ENCODE measurements at regions not wholly inside any gene's neighbourhood (a gene's known extent, or its start where the extent isn't known, plus 50 kb on each side); places are given as distances from the start of the nearest gene placed in this dataset.
"Not testable (repeated sequence)": the region's sequence is repeated elsewhere in the genome, so short reads cannot be mapped to it uniquely, and the experiment has no call there.

DNA sequence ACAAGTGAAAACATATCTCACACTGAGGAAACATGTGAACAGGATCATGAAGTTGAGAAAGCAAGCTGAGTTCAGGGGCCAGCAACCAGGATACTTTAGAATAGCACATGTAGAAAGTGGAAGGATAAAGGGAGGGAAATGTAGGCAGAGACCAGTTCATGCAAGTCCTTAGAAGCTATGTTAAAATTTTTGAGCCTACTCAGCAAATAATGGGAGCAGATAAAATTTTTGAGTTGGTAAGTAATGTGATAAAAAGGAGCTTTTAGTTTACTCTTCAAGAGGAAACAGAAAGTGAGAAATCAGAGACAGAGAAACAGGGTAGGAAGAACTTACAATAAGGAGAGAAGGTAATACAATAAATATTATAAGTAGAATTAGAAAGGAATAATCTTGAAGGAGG, 105.6 kb upstream of the ZBTB20 start:
- DNase-seq = no peak

DNA sequence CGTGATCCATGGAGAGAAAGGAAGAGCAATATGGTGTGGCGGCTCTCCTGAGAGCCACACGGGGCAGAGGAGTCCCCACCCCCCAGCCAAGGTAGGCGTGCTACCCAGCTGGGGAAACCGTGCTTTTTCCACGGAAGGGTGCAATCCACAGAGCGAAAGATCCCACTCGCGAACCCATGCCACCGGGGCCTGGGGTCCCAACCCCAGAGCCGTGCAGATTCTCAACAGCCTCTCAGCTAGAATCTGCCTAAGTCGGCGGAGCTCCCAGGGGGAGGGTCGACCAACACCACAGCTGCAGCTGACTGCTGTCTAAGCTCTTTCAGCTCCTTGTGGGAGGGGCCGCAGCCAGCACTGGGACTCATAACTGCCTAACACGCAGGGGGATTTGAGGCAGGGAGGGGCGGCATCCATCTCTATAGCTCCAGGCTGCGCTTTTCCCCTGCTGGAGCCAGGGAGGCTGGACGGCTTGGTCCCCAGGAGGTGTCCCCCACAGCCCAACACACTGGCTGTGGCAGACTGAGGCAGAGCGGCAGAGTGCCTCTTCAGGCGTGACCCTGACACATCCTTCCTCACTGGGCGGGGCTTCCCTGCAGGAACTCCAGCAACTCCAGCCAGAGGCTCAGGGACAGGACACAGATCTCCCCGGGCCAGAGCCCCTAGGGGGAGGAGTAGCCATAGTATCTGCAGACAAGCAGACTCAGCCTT, 107.6 kb upstream of the ZBTB20 start:
- DNase-seq = no peak

GRCh38 chr3:115255197-115255585, 108.1 kb upstream of the ZBTB20 start:
- no peak for DNase-seq

GRCh38 chr3:115270849-115271248, 123.8 kb upstream of the ZBTB20 start:
- DNase-seq = no peak

GRCh38 chr3:115272036-115272824, 125.1 kb upstream of the ZBTB20 start:
- DNase-seq = peak in 9 of 51 donors; percentile 1 to 67 (median 11)

DNA sequence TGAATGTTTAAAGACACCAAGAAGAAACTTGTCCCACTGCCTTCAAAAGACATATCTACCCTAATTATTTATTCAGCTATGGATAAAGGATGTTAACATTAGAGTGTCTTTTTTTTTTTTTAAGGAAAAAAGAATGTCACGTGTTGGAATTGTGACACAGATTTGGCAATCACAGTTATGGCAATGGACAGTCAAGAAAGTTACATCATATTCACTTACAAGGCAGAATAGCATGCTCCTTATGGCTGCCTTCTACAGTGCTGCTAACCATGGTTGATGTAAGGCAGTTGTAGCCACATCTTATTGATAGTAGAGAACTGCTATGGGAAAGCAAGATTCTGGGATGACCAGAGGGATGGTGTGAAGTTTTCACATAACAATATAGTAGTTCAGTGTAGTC, 128.8 kb upstream of the ZBTB20 start:
- DNase-seq = no peak

DNA sequence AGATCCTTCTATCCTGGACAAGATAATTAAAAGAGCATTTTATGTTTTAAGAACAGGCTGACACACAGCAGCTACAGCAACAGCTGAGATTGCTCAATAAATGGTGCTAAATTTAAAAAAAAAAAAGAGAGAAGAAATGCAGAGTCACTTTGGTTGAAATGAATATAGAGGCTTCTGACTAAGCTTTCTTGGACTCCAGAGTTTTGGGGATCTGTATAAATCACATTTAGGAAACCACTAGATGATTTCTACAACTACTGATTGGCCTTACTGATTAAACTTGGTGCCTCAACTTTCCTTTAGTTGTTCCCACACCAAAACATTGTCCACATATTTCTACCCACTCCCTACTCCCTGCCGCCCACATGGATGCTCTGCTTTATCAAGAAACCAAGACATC, 132.9 kb upstream of the ZBTB20 start:
- no peak for DNase-seq

GRCh38 chr3:115280506-115280905, 133.4 kb upstream of the ZBTB20 start:
- peak in 3 of 51 donors; percentile 1 to 14 (median 2) for DNase-seq

- DNase-seq = no peak
These were observed 134.9 kb upstream of the ZBTB20 start for GRCh38 chr3:115281697-115282675.

- DNase-seq = no peak
These were observed 137.9 kb upstream of the ZBTB20 start for GRCh38 chr3:115284980-115285379.

DNA sequence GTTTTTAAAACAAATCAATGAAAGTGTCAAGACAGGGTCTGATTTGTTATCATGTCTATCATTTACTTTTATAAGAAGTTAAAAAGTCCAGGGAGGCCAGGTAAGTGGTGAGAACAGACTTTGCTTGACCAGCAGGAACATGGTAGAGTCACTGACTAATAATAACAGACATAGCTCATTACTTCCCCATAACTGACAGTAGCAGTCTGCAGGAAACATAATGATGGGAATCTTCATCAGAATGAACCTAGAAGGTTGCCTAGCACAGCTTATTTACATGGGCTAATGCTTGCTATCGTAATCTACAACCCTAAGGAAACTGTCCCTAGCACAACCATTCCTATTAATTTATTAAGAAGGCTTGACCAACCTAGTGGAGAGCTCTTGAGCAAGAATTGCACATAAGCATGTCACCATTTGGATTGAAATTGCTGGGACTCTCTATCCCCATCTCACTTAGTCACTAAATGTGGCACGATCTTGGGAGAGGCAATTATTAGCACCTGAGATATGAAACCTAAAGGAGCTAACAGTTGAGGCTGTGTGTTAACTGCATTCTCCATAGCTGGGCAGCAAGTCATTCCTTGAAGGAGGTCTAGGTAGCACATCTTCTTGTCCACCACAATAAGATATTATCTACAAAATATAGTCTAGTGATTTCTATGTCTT, 139.6 kb upstream of the ZBTB20 start:
- DNase-seq = no peak

- no peak for DNase-seq
These were observed 140.1 kb upstream of the ZBTB20 start for GRCh38 chr3:115287198-115287597.

DNA sequence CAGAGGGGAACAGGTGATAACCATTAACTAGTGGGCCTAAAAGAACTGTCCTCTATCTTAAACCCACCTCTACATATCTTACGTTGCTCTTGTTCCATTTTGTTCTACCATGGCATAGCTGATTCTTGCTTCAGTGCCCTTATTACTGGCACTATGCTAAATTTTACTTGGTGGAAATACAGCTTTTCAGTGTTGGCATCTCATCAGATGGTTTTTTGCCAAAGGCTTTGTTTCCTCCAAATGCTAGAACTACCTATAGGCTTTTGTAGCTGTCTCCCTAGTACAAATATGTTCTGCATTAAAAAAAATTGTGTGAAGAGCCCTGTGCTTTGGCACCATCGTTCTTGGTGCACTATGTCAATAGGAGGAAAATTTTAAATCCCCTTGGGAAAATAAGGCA, 145.0 kb upstream of the ZBTB20 start:
- no peak for DNase-seq

DNA sequence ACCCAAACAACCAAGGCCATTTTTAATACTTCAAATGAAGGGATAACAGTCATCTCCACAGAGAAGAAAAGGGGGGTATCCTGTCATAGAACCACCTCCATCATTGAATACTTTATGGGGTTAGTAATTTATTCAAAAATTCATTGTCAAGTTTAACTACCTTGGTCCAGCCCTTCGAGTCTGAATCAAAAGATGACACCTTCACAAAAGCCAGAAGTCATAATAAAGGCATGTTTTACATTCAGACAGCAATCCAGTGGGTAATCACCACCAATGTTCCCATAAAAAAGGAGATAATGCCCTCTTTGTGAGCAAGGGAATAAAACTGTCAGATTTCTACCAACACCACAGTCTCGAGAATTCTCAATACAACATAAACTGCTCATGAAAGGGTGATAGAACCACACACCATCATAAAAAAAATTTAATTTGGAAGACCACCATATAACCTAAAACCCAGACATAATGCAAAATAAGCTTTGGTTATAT, 145.6 kb upstream of the ZBTB20 start:
- no peak for DNase-seq

- DNase-seq = no peak
These were observed 146.2 kb upstream of the ZBTB20 start for GRCh38 chr3:115293321-115293720.

GRCh38 chr3:115301364-115301860, 154.3 kb upstream of the ZBTB20 start:
- DNase-seq = no peak

DNA sequence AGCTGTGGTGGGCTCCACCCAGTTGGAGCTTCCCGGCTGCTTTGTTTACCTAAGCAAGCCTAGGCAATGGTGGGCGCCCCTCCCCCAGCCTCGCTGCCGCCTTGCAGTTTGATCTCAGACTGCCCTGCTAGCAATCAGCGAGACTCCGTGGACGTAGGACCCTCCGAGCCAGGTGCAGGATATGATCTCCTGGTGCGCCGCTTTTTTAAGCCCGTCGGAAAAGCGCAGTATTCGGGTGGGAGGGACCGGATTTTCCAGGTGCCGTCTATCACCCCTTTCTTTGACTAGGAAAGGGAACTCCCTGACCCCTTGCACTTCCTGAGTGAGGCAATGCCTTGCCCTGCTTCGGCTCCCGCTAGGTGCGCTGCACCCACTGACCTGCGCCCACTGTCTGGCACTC, 170.9 kb upstream of the ZBTB20 start:
- not testable (repeated sequence) for DNase-seq

DNA sequence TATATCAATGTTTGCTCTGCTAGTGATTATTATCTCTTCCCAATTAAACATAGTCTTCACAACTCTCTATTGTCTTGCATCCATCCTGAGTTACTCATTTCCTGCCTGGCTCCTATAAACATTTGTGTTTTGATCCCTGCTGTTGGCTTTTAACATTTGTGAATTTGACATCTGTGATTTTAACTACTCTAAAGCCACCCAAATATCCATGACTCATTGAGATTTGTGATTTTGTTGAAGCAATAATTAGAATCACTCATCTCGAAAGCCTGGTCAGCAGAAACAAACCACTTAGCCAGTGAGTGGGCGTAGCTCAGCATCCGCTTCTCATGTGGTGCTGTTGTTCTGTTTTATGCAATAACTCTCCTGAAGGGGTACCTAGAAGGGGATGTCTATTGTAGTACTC, 174.3 kb upstream of the ZBTB20 start:
- DNase-seq = no peak

GRCh38 chr3:115322901-115323300, 175.8 kb upstream of the ZBTB20 start:
- DNase-seq = no peak

DNA sequence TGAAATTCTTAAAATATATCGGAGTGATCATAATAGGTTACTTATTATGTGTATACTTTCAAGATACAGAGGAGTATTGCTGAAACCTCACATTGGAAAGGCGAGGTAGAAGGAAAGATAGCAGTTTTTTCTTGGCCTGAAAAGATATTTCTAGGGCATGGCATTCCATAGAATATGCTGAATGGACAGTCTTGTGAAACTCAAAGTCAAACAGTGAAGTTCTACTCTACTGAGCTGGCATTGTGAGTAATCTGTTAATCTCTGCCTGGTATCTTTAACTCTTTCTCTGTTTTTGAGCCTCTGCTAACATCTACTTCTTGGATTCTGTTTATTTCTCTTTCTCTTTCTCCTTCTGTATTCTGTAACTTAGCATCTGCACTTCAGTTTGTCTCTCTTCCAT, 176.3 kb upstream of the ZBTB20 start:
- no peak for DNase-seq

- no peak for DNase-seq
These were observed 177.0 kb upstream of the ZBTB20 start for GRCh38 chr3:115324056-115324455.
